ENCODE measurements at regions not wholly inside any gene's neighbourhood (a gene's known extent, or its start where the extent isn't known, plus 50 kb on each side); places are given as distances from the start of the nearest gene placed in this dataset.

DNA sequence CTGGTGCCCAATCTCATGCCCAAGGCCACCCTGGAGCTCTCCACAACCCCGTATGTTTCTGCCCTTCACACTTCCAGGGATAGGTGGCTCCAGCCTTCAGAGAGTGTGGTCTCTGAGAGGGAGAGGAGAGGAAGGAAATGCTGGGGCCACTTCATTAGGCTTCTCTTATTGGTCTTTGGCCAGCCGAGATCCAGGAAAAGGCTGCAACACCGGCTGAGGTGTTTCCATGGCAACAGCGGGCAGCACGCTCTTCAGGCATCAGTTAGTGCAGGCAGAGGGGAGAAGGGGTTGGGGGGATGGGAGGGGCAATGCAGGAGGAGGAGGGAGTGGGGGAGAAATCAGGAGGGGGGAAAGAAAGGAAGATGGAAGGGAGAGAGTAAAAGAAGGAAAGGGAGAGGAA lies 275.1 kb upstream of the GJB5 start:
- DNase-seq (ENCODE audit: low read depth) = no peak

DNA sequence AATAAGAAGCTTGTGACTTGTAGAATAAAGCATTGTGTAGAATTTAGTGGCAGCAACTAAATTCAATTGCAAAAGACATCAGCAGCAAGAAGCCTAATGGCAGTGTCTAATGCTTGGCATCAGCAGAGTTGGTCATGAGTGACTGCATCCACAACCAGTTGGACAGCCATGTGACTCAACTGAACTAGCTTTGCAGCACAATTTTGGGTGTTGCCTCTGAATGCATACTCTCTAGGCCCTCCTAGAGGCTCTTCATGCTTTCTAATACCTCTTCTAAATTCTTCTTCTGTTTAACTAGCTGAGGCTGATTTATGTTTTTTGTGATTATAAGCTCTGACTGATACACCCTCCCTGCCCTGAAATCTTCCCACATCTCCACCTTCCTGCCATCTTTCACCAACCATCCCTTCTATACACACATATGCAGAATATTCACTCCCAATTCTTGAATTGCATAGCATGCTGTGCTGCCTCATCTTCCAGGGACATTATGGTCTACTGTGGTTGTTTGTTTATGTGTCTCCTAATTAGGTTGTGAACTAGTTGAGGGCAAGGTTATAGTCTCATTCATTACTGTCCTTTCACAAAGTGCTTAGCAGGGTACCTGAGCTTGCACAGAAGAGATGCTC lies 266.7 kb upstream of the GJB5 start:
- no peak for DNase-seq (ENCODE audit: low read depth)

DNA sequence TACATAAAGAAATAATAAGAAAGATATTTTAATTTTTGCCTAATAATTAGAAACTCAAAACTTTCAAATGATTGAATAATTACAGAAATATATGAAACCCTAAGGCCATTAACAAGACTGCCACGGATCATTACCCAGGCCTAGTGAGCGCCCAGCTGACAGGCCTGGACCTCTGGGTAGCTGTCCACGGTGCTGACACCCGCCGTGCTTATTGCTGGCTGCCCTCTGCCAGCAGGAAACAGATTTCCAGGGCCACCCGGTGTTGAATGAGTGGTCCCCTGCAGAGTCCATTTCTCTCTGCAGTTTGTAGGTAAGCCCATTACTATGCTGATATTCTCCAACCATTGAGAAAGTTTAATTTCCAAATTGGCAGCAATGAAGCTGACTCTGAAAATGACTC lies 254.4 kb upstream of the GJB5 start:
- DNase-seq (ENCODE audit: low read depth) = no peak

DNA sequence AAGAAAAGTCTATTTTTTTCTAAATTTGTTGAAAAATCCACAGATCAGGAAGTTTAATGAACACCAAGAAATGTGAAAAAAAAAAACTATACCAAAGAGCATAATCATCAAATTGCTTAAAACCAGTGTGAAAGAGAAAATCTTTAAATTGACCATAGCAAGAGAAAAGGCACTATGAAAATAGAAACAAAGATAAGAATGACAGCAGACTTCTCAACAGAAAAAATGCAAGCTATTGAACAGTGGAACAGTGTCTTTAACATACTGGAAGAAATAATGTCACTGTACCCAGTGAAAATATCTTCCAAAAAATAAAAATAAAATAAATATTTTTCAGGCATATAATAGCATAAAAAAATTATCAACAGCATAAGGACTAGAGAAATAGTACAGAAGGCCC lies 243.0 kb upstream of the GJB5 start:
- no peak for DNase-seq (ENCODE audit: low read depth)

DNA sequence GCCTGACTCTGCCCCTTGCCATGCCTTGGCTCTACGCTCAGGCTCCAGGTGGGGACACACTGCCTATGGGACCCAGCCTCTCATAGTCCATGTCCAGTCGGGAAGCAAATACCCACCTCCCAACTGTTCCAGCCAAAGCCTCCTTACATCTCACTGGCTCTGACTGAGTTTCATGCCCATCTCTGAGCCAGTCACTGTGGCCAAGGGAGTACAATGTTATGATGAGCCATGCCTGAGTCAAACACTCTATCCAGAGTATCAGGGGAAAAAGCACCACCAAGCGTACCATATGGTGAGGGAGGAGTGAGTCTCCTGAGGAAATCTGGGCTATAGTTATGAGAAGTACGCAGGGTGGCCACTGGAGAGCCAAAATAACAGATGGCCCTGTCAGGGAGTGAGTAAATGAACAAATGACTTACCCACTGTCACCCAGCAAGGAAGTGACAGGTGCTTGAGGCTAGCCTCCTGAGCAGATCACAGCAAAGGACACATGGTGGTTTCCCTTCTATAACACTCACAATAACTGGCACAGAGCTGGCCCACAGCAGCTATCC lies 236.6 kb upstream of the GJB5 start:
- no peak for DNase-seq (ENCODE audit: low read depth)

DNA sequence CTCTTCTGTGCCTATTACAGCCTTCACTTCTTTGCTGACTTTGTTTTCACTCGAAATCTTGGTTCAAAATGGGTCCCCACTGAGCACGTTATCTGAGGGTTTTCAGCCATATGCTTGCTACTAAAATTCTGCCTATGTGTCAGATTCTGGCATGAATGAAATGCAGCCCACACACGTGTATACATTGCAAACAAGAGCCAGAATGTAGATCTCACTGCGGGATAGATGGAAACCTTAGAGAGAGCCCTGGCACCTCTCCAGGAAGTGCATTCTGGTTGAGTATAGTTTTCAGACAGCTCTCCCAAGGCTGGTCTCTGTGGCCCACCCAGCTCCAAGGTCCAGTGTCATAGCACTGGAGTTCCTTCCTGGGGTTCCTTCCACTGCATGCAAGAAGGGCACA lies 234.7 kb upstream of the GJB5 start:
- DNase-seq (ENCODE audit: low read depth) = no peak

GRCh38 chr1:34524783-34525182 lies 230.1 kb upstream of the GJB5 start:
- no peak for DNase-seq (ENCODE audit: low read depth)

GRCh38 chr1:34529935-34530859 lies 224.7 kb upstream of the GJB5 start:
- DNase-seq (ENCODE audit: low read depth) = no peak

- no peak for DNase-seq (ENCODE audit: low read depth)
Observed at GRCh38 chr1:34532113-34532512, 222.7 kb upstream of the GJB5 start.

DNA sequence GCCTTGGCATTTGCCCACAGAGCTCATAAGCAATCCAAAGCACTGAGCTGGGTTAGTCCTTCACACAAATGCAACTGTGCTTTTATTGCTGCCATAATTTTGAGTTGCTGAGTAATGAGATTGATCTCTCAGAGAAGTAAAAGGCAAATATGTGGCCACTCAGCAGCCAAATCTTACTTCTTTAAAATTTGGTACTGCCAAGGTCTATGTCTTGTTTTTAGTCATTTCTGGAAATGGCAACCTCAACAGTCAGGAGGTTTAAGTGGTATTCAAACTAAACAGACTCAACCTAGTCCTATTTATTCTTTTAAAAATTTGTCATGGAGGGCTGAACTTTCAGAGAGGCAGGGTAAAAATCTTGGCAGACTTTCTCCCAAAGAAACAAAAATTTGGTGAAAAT lies 216.4 kb upstream of the GJB5 start:
- DNase-seq (ENCODE audit: low read depth) = no peak

DNA sequence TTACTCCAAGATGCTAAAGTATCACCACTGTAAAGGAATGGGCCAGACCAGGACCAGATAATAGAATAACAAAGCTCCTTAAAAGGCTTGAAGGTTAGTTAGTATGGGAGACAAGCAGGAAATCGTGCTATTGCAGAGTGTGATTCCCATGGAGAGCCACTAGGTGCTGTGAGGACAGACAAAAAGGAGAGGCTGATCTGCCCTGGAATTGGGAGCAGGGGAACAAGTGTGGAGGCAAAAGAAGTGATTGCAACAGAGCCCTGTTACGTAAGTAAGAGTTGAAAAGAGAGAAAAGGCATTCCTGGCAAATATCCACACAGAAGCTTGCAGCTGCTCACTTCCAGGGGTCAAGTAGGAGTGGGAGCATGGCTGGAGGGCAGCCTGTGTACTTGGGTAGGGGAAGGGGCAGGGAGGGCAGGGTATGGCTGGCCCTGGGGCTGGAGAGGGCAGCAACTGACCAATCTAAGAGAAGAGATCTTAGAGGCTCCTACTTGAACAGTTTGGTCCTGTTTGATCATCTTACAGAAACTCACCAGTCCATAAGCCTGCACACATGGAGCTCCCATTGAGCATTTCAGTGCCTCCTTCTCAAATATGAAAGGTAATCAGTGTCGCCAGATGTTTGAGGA lies 207.7 kb upstream of the GJB5 start:
- DNase-seq (ENCODE audit: low read depth) = no peak

- DNase-seq (ENCODE audit: low read depth) = no peak
Observed at GRCh38 chr1:34549199-34549598, 205.6 kb upstream of the GJB5 start.

GRCh38 chr1:34578306-34578705 lies 176.5 kb upstream of the GJB5 start:
- DNase-seq (ENCODE audit: low read depth) = no peak

DNA sequence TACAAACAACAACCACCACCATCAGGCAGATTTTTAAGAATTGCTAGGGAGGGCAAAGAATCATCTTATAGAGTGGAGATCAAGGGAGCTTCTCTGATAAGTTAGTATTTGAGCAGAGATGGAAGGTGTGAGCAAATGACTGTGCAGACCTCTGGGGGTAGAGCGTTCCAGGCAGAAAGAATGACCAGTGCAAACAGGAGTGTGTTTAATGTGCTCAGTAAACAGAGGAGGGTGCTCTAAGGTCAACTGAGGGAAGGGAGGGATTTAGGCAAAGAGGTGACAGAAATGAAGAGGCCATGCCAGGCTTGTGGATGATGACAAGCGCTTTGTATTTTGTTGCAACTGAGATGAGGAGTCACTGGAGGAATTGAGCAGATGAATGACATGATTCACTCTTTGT lies 172.5 kb upstream of the GJB5 start:
- no peak for DNase-seq (ENCODE audit: low read depth)

DNA sequence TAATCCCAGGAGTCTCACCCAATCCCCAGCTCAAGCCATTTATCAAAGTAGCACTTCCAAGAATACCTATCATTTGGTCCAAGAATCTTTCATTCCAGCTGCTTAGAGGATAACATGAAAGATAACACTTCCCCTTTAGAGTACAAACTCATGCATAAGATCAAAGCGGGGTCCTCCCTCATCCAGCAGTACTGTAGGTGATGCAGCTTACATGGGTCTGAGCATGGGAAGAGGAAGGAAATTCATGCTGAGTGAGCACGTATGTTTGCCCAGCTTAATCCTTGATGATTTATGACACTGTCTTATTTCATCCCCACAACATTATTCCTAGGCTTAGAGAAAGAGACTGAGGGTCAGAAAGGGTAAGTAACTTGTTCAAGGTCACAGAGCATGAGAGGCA lies 167.1 kb upstream of the GJB5 start:
- DNase-seq (ENCODE audit: low read depth) = no peak

GRCh38 chr1:34590211-34590623 lies 164.6 kb upstream of the GJB5 start:
- no peak for DNase-seq (ENCODE audit: low read depth)

GRCh38 chr1:34591751-34592629 lies 162.9 kb upstream of the GJB5 start:
- no peak for DNase-seq (ENCODE audit: low read depth)

GRCh38 chr1:34597877-34598514 lies 156.9 kb upstream of the GJB5 start:
- DNase-seq (ENCODE audit: low read depth) = no peak

GRCh38 chr1:34602907-34603306 lies 151.9 kb upstream of the GJB5 start:
- no peak for DNase-seq (ENCODE audit: low read depth)

GRCh38 chr1:34603594-34603993 lies 151.3 kb upstream of the GJB5 start:
- DNase-seq (ENCODE audit: low read depth) = no peak

- no peak for DNase-seq (ENCODE audit: low read depth)
Observed at GRCh38 chr1:34606504-34606903, 148.3 kb upstream of the GJB5 start.

Measured in stimulated activated CD8-positive, alpha-beta memory T cell treated with anti-CD3 and anti-CD28 coated beads, Interleukin-12 subunit alpha, Interleukin-12 subunit beta, amount 100 ng/mL, for 1 hour (primary cell).